Esophagus (tissue), 2 donors: ENCODE measurements at regions not wholly inside any gene's neighbourhood (a gene's known extent, or its start where the extent isn't known, plus 50 kb on each side); places are given as distances from the start of the nearest gene placed in this dataset.

Experiments
- H3K27ac ChIP-seq, 2 donors: one replicate each; pipeline ENCODE4 v1.5.1; 2013; ENCODE audit warnings: low read depth in 2 of 2, mild to moderate bottlenecking in 2 of 2, inconsistent platforms in 1 of 2, low read length in 1 of 2, moderate library complexity in 1 of 2
- H3K27me3 ChIP-seq, 2 donors: one replicate each; pipeline ENCODE4 v1.6.1; 2013; ENCODE audit warnings: low read length in 2 of 2, control low read depth in 1 of 2, mild to moderate bottlenecking in 1 of 2; ENCODE audit not compliant: insufficient read depth in 2 of 2, control insufficient read depth in 1 of 2
- H3K36me3 ChIP-seq, 2 donors: one replicate each; pipeline ENCODE4 v1.6.1; 2013; ENCODE audit warnings: low read length in 1 of 2; ENCODE audit not compliant: control insufficient read depth in 2 of 2, insufficient read depth in 2 of 2
- H3K4me1 ChIP-seq, 2 donors: one replicate each; pipeline ENCODE4 v1.6.1; 2013; ENCODE audit warnings: low read length in 1 of 2; ENCODE audit not compliant: control insufficient read depth in 2 of 2, insufficient read depth in 2 of 2
- H3K4me3 ChIP-seq, 2 donors: one replicate each; pipeline ENCODE4 v1.5.1; 2013; ENCODE audit warnings: low read length in 2 of 2, mild to moderate bottlenecking in 2 of 2, low read depth in 1 of 2, moderate library complexity in 1 of 2
- H3K9me3 ChIP-seq, 2 donors: one replicate each; pipeline ENCODE4 v1.6.1; 2013; ENCODE audit warnings: mild to moderate bottlenecking in 2 of 2, low read depth in 1 of 2, low read length in 1 of 2, moderate library complexity in 1 of 2; ENCODE audit not compliant: control insufficient read depth in 2 of 2, insufficient read depth in 1 of 2
- WGBS, 2 donors: extraction: QIAGEN DNeasy Blood & Tissue Kit; methylation state at CpG; one replicate each; pipeline ENCODE4 v1.1.7; 2013; 5-methylcytosine and 5-hydroxymethylcytosine counted together
- donor health status: healthy with polysubstance abuse.
- donor health status: Bipolar disorder and iron deficiency.

DNA sequence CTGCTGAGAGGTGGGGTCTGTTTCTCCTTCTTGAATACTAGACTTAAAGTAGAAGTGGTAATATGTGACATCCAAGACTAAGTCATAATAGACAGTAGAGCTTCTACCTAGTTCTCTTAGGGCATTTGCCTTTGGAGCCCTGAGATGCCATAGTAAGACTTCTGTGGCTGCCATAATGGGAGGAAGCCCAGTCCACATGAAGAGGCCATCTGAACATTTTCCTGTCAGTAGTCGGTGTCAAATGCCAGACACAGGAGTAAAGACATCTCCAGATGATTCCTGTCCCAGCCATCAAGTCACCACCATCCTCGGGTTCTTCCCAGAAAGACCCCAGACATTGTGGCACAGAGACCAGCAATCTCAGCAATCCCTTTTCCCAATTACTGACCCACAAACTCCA, 58.1 kb upstream of the IRX6 start:
- no peak overlapping the region for H3K4me3 ChIP-seq
- no peaks in the 10 kb centered on the region for H3K27me3 ChIP-seq
- no peak overlapping the region for H3K27ac ChIP-seq
- peaks cover 0 to 2% of the 10 kb centered on the region in 2 donors for H3K9me3 ChIP-seq
- WGBS, 2 donors: 80 to 86% methylated on average over 2 of the region's 2 CpGs
- H3K36me3 ChIP-seq: no peaks in the 10 kb centered on the region
- no peaks in the 10 kb centered on the region for H3K4me1 ChIP-seq

DNA sequence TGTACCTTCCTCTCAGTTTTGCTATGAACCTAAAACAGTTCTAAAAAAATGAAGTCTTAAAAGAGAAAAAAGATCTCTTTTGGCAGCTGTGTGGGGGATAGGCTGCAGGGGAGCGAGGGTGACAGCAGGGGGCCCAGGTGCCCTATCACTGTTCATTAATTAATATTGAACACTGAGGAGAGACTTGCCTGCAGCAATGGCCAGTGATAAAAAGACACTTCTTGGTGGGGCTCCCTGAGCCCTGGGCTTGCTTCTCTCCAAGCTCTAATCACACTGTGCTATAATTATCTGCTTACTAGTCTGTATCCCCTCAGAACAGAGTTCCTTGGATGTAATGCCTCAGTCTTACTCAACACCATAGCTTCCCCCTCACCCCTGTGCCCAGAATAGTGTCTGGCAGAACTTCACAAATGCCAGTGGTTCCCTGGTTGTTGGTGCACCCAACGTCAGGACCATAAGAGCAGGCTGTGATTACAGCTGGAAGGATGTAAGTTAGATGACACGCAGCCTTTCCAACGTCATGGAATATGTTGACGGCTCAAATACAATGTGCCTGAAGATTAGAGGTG, 52.0 kb upstream of the IRX6 start:
- H3K27me3 ChIP-seq: no peaks in the 10 kb centered on the region
- WGBS, 2 donors: 87 to 88% methylated on average over 5 of the region's 5 CpGs
- no peak overlapping the region for H3K4me3 ChIP-seq
- H3K36me3 ChIP-seq: no peaks in the 10 kb centered on the region
- H3K27ac ChIP-seq: no peak overlapping the region
- peaks cover 0 to 4% of the 10 kb centered on the region in 2 donors for H3K4me1 ChIP-seq
- peaks cover 0 to 4% of the 10 kb centered on the region in 2 donors for H3K9me3 ChIP-seq

- Histone ChIP-seq H3K27me3 (no peaks in the 10 kb centered on the region), H3K36me3 (no peaks in the 10 kb centered on the region), H3K9me3 (peaks cover 0 to 4% of the 10 kb centered on the region in 2 donors), H3K27ac (peak overlapping the region; percentile 69 to 86), H3K4me3 (no peak overlapping the region), H3K4me1 (peaks cover 0 to 4% of the 10 kb centered on the region in 2 donors)
- 44 to 50% methylated on average over 1 of the region's 1 CpG for whole genome bisulfite sequencing, 2 donors
Observed at GRCh38 chr16:55272744-55273143, 51.3 kb upstream of the IRX6 start.

DNA sequence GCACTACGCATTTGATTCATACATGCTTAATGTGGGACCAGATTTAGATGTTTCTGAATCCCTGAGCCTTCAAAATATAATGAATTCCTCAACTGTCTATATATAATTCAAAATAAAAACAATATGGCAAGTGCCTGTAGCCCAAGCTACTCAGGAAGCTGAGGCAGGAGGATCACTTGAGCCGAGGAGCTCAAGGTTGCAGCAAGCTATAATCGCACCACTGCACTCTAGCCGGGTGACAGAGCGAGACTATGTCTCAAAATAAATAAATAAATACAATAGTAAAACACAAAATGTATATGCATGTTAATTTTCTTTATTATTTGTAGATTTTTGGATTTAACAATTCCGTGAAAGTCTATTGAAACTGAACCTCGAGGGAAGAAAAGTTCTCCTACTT, 50.6 kb upstream of the IRX6 start:
- Histone ChIP-seq H3K36me3 (no peaks in the 10 kb centered on the region), H3K4me3 (no peak overlapping the region), H3K9me3 (peaks cover 0 to 4% of the 10 kb centered on the region in 2 donors), H3K27ac (peak overlapping the region; percentile 69 to 86), H3K27me3 (no peaks in the 10 kb centered on the region), H3K4me1 (peaks cover under 1 to 4% of the 10 kb centered on the region in 2 donors)
- 90% methylated on average over 7 of the region's 7 CpGs for WGBS, 2 donors

GRCh38 chr16:55273959-55274358, 50.0 kb upstream of the IRX6 start:
- WGBS, 2 donors: 79 to 84% methylated on average over 5 of the region's 5 CpGs
- Histone ChIP-seq H3K27ac (peak overlapping the region; percentile 38 to 72), H3K4me1 (peaks cover 3 to 7% of the 10 kb centered on the region in 2 donors), H3K36me3 (no peaks in the 10 kb centered on the region), H3K27me3 (no peaks in the 10 kb centered on the region), H3K9me3 (peaks cover 0 to 4% of the 10 kb centered on the region in 2 donors), H3K4me3 (no peak overlapping the region)
